Fibroblast of the aortic adventitia (primary cell): ENCODE measurements at regions not wholly inside any gene's neighbourhood (a gene's known extent, or its start where the extent isn't known, plus 50 kb on each side); places are given as distances from the start of the nearest gene placed in this dataset.
"Not testable (repeated sequence)": the region's sequence is repeated elsewhere in the genome, so short reads cannot be mapped to it uniquely, and the experiment has no call there.

Source experiments
- DNase-seq: peaks from one replicate; pipeline ENCODE4 v3.0.0-alpha.2; 2010; ENCODE audit warnings: low read depth
- H3K4me3 ChIP-seq: 2 replicates; pipeline ENCODE4 v1.5.1; 2011; ENCODE audit warnings: low read depth, mild to moderate bottlenecking, control low read depth, low read length, moderate library complexity
- CTCF ChIP-seq: IDR thresholded peaks from 2 replicates; pipeline ENCODE4 v1.5.1; 2011; ENCODE audit warnings: mild to moderate bottlenecking, low read length, control low read depth, inconsistent platforms; ENCODE audit not compliant: insufficient read depth

- no peak for TF ChIP-seq CTCF
- no peak overlapping the region for H3K4me3 ChIP-seq
- DNase-seq, result no peak
Observed at GRCh38 chr5:123997064-123997461, 485.1 kb downstream of the CSNK1G3 start.

GRCh38 chr5:123992641-123993040, 480.7 kb downstream of the CSNK1G3 start:
- TF ChIP-seq CTCF, result no peak
- no peak for DNase-seq
- H3K4me3 ChIP-seq, result no peak overlapping the region

- DNase-seq, result no peak
- no peak for TF ChIP-seq CTCF
- H3K4me3 ChIP-seq, result no peak overlapping the region
Observed at GRCh38 chr5:123987956-123988355, 476.0 kb downstream of the CSNK1G3 start.

GRCh38 chr5:123976379-123977033, 464.5 kb downstream of the CSNK1G3 start:
- no peak for TF ChIP-seq CTCF
- no peak for DNase-seq
- H3K4me3 ChIP-seq, result no peak overlapping the region

GRCh38 chr5:123975521-123975920, 463.5 kb downstream of the CSNK1G3 start:
- DNase-seq, H3K4me3 ChIP-seq: not testable (repeated sequence)

- H3K4me3 ChIP-seq, result no peak overlapping the region
- TF ChIP-seq CTCF, result no peak
- DNase-seq, result no peak
Observed at GRCh38 chr5:123966781-123967180, 454.8 kb downstream of the CSNK1G3 start.

- DNase-seq, result no peak
- H3K4me3 ChIP-seq, result no peak overlapping the region
- TF ChIP-seq CTCF, result no peak
Observed at GRCh38 chr5:123965626-123966025, 453.6 kb downstream of the CSNK1G3 start.
